Left colon (tissue), 2 donors: ENCODE measurements at regions not wholly inside any gene's neighbourhood (a gene's known extent, or its start where the extent isn't known, plus 50 kb on each side); places are given as distances from the start of the nearest gene placed in this dataset.

Source experiments
- ATAC-seq: fragments of 200-7000 bp; cut with Tn5 transposase; one replicate; pipeline ENCODE4 v1.9.1; 2020; ENCODE audit warnings: mild to moderate bottlenecking, moderate library complexity
- DNase-seq, 2 donors: peaks; one replicate each; pipeline ENCODE4 v3.0.0-alpha.2; 2020
- intact Hi-C, 2 donors: fragments of 100-400 bp; cut with DNase I in 1 of 2; cut with micrococcal nuclease in 1 of 2; formaldehyde crosslinking; loops; one replicate each; pipeline versions ENCODE4 v1.11.2 to v1.14.0; 2022; cut with DNase I, micrococcal nuclease
- donor health status: DM: no; HTN: no; CAD: no.
- donor health status: DM: yes; HTN: yes; CAD: no.

DNA sequence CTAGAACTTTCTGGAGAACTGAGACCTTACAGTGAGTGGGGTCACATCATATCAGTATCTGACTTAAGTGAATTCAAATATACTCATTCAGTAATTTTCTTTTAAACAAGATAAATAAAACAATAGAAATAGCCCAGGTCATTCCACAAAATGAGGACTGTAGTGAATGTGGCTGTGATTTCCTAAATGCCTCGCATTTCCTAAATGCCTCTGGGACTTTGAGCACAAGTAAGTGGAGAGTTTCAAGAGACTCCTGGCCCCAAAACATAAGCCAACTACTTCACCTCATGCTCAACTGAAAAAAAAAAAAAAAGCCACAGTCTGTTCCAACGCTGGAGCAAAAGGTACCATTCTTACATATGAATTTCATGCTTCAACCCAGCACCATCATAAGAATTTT is 81.5 kb downstream of the ZNF281 start:
- ATAC-seq (no peak), DNase-seq (no peak)
- intact Hi-C loops = no loop called here

DNA sequence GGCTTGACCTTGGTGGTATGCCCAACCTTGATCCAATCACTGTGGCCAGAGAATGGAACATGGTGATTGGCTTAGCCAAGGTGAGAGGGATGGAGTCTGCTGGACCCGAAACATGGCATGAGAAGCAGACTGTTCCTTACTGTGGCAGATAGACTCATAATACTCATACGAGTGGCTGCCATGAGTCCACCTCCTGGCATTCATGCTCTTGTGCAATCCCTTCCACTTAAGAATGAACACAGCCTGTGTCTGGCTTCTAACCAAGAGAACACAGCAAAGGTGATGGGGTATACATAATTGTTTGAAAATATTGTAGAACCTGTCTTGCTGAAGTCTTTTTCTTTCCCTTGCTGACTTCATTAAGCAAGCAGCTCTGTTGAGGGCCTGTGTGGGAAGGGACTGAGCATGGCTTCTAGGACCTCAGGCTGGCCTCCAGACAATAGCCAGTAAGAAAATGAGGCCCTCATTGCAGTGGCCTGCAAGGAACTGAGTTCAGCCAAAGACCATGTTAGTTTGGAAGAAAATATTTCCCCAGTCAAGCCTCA is 85.9 kb downstream of the ZNF281 start:
- no peak for ATAC-seq
- intact Hi-C loops = no loop called here
- DNase-seq = no peak

DNA sequence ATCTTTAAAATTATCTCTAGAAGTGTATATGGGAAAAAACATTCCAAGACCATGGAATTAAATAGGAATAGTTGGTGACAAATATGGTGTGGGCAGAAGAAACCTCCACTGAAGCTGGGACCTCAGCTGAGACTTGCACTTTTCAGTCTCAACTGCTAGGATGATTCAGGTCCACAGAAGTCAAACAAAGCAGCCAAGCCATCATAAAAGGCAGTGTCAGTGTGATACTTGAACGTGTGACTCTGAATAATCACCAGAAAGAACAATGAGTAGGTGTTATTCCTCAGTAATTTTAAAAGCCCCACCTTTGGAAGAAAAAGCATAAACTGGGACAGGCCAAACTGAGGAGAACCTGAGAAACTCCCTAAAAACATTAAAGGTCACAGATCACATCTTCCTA is 90.7 kb downstream of the ZNF281 start:
- intact Hi-C loops = no loop called here
- ATAC-seq (no peak), DNase-seq (no peak)

DNA sequence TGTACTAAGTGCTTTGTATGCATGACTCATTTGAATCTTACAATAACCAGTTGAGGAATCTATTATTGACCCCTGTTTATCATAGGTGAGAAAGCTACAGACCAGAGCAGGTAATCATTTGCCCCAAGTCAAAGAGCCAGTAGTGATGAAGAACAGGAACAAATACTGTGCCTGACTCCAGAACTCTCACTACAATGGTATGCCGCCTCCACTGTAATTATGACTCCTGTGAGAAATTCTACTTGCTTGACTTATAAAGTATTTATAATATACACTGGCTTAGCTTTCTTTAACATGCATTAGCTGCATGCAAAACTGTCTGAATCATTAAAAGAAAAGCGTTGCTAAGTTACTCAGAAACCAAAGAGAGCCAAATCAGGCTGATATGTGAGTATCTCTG is 92.6 kb downstream of the ZNF281 start:
- no peak for DNase-seq
- ATAC-seq = no peak
- intact Hi-C loops = no loop called here

DNA sequence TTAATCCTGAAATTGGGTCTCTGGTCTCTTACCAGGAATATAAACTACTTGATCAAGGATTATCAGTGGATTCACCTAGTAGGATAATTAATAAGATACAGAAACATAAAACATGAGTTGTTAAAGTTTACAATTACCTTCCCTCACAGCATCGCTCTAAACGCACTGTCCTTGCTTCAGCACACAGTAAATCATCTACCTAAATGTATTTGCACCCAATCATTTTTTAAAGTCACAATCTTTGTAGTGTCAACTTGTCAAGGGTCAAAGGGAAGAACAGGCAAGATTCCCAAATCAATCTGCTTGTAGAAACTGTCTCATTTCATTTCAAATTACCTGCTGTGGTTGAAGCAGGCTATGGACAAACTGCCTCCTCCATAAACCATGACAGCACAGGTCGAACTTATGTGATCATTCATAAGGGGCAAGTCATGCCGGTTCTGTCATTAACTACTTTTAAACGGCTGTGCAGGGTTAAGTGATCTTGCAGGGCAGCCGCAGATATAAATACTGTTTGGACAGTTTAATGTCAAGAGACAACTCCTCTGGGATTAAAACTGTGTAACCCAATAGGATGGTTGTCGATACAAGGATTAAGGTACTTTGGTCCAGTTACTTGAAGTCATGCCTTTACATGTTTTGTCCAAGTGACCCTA is 93.6 kb downstream of the ZNF281 start:
- no peak for DNase-seq
- no peak for ATAC-seq
- intact Hi-C loops = no loop called here

DNA sequence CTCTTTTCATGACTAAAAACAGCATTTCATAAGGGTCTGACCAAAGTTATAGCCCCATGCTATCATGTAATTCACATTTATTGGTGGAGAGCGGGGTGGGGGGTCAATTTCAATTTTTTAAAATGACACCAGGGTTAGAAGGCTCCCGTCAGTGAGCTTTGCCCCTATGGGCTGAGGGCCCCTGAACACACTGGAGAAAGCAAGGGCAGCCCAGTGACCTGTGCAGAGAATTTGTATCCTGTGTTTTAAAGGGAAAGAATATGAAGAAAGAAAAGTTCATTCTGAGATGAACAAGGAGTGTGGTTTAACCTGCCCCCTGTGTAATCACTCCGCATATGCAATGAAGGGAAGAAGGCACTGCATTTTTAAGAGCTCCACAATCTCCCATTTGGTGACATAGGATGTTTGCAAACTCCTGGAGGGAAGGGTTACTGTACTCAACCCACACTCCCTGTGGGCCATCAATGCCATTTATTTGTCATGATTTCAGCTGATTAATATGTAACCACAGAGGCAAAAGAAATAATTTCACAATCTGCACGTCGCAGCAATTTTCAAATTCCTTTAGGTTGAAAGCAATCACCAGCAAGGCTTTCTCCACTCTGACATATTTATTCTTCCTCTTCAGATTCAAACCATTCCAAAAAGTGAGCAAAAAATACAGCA is 95.6 kb downstream of the ZNF281 start:
- intact Hi-C loops = no loop called here
- ATAC-seq = no peak
- no peak for DNase-seq

DNA sequence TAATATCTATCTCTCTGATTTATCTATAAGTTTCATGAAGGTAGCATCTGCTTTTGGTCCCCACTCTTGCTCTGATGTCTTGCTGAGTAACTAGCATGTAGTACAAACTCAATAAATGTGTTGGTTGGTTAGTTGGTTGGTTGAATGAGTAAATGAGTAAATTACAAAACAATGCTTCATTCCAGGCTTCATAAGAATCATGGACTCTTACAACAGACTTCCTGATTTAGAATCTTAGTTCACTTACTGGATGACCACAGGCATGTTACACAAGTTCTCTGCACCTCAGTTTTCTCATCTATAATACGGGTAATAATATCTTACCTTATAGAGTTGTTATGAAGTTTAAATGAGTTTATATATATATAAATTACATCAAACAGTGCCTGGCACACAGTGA is 98.6 kb downstream of the ZNF281 start:
- DNase-seq (no peak), ATAC-seq (no peak)
- intact Hi-C loops = no loop called here

DNA sequence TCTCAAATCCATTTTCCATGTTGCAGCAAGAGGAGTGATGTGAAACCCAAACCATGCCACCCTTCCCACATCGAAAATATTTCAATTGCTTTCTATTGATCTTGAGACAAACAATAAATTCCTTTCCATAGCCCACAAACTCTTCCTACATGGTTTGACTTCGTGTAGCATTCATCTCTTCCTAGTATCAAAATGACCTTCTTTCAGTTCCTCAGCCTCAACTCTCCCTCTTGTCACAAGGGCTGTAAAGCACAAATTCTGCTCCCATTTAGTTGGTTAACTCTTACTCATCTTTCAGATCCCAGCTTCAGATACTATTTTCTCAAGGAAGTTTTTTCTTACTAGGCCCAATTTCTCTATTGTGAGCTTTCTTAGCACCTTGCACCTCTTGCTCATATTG is 99.0 kb downstream of the ZNF281 start:
- intact Hi-C loops = no loop called here
- ATAC-seq = no peak
- DNase-seq = no peak

DNA sequence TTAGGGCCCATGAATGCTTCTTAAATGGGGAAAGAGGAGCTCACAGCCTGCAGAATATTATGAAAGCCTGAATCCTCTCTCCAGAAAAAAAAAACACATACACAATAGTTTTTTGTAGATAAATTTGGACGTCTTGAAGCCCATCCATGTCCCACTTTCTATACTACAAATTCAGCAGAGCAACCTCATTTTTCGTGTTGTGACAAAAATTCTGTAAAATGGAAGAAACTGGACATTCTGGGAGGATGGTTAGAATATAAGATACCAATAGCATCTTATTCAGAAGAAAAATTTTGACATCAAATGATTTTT is 102.1 kb downstream of the ZNF281 start:
- intact Hi-C loops = no loop called here
- no peak for DNase-seq
- ATAC-seq = no peak

DNA sequence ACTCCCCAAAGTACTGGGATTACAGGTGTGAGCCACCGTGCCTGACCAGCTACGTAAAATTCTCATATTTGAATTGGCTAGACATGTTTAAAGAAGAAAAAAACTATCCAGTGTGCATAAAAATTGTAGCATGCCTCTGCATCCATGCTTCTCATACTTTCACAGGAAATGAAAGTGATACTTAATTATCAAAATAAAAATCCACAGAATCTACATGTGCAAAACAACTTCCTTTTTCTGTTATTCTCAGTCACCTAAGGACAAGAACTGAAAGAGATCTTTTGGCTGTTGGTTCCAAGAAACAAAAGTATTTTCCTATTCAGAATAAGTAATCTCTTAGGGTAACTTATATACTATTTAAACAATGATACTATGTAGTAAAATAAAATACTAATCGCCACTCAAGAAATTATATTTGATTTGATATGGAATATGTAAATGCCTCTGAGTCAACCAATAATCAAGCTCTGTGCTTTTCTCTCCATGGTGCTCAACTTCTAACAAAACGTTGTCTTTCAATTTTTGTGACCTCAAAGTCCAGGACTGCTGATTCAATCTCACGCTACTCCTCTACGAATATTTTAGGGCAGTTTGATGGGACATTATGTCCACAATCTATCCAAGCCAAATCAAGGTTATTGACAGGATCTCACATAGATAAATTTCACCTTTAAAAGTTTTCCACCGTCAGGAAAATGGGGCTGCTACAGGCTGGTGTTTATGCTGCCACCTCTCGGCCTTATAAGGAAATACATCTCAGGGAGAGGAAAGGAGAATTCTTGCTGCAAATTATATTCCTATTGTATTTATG is 102.7 kb downstream of the ZNF281 start:
- DNase-seq = no peak
- intact Hi-C loops = no loop called here
- ATAC-seq = peak; percentile 33

DNA sequence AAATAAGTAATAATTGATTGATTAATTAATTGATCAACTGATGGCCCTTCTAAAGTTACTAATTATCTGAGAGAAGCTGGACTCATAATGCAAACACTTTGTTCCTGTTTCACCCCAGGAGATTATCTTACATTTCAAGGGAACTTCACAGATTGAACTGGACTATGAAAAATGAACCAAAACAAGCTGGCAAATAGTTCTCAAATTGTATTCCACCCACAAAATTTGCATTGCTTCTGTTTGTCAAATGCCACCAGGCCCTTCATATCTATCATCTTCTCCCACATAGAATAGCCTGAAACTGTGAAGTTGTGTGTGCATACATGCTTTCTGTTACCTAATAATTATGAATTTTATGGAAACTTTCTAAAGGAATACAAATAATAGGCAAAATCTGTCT is 104.0 kb downstream of the ZNF281 start:
- intact Hi-C loops = no loop called here
- no peak for DNase-seq
- no peak for ATAC-seq

DNA sequence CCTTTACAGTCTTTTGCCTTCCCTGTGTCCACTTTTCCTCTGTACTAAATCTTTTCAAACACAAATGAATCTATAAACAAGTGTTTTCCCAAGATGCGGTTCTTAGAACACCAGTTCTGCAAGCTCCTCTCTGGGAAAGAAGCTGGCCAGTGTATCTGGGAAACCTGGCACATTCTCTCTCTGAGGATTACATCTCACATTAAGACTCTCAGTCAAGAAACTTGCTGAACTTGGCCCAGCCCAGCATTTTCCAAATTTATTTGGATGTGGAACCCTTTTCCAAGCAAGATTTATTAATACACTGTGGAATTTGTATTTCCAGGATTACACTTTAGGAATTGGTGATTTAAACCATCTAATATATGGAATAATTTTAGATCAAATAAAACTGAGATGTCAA is 105.7 kb downstream of the ZNF281 start:
- ATAC-seq (no peak), DNase-seq (no peak)
- intact Hi-C loops = no loop called here

DNA sequence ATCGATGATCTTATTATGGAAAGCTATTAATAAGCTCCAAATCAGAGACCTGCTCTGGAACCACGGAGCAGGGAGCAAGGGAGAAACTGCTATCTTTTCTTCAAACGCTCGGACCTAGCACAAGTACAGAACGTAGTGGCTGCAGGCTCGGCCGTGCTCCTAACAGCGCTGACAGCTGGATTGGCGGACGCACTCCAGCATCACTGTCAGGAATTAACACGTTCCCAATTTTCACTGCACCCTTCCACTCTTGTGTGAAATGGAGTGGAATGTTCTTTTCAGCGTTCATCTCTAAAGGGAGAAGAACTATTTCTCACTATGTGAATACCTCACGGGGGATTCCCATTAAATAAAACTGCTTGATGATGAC is 106.9 kb downstream of the ZNF281 start:
- ATAC-seq = no peak
- intact Hi-C loops = no loop called here
- no peak for DNase-seq

DNA sequence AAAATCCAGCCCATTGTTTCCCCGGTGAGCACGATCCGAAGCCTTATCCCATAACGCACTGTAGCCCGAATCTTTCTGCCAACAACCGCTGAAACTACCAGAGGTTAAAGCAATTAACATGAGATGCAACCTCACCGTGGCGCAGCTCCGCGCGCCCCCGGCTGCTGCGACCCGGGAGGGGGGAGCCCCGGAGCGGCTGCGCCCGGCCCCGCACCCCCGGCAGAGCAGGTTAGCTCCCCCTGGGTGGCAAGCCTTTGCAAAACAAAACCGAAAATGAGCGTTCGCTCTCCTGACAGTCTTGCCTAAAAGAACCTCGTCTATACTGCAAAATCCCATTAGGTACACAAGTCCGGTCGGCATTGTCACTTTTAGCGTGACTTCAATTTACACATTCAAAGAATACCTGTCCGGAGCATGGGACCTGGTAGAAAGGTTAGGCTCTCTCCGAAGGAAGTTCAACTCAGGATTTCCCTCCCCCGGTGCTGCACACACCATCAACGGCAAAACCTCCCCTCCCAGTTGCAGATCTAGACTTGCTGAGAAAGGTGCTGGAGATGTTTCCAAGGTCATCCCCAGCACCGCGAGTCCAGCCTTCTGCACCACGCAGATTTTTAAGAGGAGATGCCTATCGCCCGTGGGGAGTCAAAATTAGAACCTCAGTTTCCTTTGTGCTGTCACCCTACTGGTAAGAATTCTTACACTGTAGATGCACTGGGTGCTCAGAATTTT is 107.5 kb downstream of the ZNF281 start:
- ATAC-seq (peak; percentile 61), DNase-seq (peak; percentile 30 to 49)
- intact Hi-C loops = no loop called here

DNA sequence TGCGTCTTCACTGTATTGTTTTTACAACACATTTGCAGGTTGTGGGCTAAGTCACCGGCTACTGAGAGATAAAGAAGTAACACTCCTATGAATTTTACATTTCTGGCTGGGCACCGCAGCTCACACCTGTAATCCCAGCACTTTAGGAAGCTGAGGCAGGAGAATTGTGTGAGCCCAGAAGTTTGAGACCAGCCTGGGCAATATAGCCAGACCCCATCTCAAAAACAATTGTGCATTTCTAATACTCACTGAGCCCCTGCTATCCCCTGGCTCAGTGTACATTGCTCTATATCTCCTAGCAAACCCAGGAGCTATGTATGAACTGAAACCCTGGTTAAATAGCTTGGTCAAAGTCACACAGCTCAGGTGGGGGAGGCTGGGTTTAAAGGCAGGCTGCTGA is 108.7 kb downstream of the ZNF281 start:
- intact Hi-C loops = no loop called here
- no peak for DNase-seq
- ATAC-seq = no peak

DNA sequence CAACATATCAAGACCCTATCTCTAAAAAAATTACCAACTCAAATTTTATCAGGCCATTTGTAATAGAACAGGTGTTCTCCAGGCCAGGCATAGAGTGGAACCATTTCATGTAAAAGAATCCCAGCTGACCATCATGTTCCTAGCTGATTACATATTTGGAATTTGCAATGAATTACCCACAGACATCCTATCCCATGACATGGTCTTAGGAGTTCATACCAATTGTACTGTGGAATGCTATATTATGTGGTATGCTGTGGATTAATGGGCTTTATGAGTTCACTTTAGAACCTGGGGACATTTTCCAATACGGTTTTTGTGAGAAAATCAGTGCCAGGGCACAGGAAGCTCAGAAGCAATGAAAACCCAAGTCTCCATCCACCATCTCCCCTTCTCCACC is 110.3 kb downstream of the ZNF281 start:
- intact Hi-C loops = no loop called here
- no peak for ATAC-seq
- DNase-seq = no peak

DNA sequence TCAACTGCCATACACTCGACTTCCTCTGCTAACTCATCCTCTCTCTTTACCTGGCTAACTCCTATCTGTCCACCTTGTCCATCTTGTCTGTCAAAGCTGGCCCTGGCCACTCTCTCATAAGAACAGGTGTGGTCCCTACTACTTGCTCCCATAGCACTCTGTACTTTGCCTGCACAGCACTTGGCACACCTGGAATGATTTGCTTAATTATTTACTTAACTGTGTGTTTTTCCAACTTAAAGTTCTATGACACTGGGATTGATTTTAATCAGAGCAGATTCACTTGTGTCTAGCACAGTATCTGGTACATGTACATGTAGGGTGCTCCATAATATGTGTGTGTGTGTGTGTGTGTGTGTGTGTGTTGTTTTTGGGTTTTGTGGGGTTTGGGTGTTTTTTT is 111.6 kb downstream of the ZNF281 start:
- ATAC-seq (peak; percentile 83), DNase-seq (no peak)
- intact Hi-C loops = no loop called here

DNA sequence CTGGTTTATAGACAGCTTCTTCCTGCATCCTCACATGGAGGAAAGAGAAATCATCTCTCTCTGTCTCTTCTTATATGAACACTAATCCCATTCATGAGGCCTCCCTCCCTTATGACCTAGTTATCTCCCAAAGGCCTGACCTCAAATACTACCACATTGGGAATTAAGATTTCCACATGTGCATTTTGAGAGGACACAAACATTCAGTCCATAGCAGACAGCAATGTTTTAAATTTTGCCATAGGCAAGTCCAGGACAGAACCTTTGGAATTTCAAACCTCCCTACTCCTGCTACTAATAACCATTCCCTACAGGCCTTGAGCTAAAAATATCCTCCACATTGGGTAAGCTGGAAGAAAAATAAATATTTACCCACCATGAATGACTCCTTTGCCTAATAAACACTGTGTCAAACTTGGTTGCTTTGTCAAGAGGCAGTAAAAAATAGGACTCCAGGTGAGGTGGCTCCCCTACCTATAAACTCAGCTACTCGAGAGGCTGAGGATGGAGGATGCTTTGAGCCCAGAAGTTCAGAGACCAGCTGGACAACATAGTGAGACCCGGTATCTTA is 113.7 kb downstream of the ZNF281 start:
- DNase-seq = no peak
- peak; percentile 74 for ATAC-seq
- intact Hi-C loops = no loop called here

DNA sequence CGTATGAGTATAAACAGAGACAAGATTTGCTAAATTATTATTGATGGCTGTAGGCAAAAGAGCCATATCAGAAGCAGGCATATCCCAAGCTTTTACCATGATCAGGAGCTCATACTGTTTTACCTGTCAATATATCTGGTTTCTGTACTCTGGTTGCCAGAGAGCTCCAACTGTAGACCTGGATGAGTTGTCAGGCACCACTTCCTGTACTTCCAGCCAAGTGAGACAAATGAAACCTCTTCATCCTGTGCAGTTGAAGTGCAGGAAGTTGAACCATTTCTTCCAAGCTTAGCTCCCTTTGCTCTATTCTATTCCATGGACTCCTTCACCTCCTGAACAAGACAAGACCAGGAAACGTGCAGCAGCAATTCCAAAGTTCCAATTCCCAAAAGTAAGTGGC is 115.6 kb downstream of the ZNF281 start:
- intact Hi-C loops = no loop called here
- DNase-seq = no peak
- peak; percentile 47 for ATAC-seq
